SKM-1 treated with dmso at 0.1 percent for 144 hours (cell line): ENCODE measurements at regions not wholly inside any gene's neighbourhood (a gene's known extent, or its start where the extent isn't known, plus 50 kb on each side); places are given as distances from the start of the nearest gene placed in this dataset.
A peak's percentile ranks its signal among the peaks of the same experiment; 100 is the strongest.
"Not testable (repeated sequence)": the region's sequence is repeated elsewhere in the genome, so short reads cannot be mapped to it uniquely, and the experiment has no call there.

ENCODE experiments used
- DNase-seq: peaks from one replicate; lab custom pipeline; 2025; ENCODE audit not compliant: unreplicated experiment; lab: John Stamatoyannopoulos, UW

DNA sequence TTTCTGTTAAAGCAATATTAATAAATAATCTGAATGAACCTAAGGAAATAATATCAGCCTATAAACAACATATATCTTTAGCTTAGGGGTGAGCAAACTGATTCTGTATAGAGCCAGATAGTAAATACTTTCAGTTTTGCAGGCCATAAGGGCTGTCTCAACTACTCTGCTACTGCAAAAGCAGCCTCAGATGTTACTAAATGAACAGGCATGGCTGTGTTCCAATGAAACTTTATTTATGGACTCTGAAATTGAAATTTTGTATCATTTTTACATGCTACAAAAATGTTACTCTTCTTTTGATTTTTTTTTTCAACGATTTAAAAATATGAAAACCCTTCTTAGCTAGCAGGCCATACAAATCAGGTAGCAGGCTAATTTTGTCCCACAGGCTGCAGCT lies 212.8 kb upstream of the PRICKLE2 start:
- DNase-seq, result no peak

GRCh38 chr3:64437131-64437530 lies 211.9 kb upstream of the PRICKLE2 start:
- DNase-seq, result no peak

DNA sequence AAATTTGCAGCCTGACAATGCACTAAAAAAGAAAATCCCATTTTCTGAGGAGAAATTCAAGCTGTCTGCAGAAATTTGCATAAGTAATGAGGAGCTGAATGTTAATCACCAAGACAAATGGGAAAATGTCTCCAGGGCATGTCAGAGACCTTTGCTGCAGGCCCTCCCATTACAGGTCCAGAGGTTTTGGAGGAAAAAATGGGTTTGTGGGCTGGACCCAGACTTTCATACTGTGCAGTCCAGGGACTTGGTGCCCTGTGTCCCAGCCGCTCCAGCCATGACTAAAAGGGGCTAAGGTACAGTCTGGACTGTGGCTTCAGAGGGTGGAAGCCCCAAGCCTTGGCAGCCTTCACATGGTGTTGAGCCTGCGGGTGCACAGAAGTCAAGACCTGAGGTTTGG lies 209.8 kb upstream of the PRICKLE2 start:
- DNase-seq, result not testable (repeated sequence)

DNA sequence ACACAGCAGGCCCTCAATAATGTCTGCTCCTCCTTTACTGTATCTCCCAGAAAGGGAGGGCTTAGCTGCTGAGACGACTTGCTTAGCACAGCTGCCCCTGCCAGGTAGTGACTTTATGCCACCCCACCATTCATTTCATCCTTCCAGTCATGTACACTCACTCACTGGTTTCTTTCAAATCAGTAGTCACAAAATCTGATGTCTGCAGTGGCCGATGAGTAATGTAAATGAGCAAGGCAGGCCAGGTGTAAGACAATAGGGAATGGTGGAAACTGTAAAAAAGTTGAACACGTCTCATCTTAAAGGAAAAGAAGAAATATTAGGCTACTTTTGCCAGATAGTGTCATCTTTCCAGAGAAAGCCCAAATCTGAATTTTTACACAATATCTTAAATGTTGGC lies 207.6 kb upstream of the PRICKLE2 start:
- DNase-seq, result no peak

GRCh38 chr3:64431526-64432091 lies 206.3 kb upstream of the PRICKLE2 start:
- DNase-seq, result no peak

- no peak for DNase-seq
Observed at GRCh38 chr3:64427671-64428070, 202.4 kb upstream of the PRICKLE2 start.

DNA sequence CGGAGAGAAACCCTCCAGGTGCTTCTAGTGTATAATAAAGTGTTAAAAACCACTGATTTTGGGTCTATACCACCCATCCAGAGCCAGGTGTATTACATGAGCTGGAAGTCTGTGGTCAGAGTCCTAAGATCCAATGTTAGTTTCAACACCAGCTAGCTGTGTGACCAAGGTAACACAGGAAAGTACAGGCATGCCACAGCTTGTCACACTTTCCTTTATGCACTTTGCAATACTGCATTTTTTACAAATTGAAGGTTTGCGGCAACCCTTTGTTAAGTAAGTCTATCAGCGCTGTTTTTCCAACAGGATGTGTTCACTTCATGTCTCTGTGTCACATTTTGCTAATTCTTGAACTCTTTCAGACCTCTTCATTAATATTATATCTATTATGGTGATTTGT lies 201.3 kb upstream of the PRICKLE2 start:
- DNase-seq, result no peak

DNA sequence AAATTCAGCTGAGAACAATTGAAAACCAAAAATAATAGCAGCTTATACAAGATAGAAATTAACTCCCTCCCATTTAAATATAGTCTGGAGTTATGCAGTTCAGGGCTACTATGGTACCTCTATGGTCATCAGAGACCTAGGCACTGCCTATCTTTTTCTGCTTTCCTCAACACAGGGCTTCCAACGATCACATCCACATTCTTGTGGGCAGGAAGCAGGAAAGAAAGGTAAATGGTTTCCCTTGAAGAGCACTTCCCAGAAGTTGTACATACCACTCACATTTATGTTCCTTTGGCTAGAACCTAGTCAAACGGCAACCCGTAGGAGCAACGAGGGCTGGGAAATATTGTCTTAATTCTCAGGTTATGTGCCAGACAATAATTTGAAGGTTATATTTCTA lies 197.7 kb upstream of the PRICKLE2 start:
- DNase-seq, result no peak

GRCh38 chr3:64422192-64422591 lies 196.9 kb upstream of the PRICKLE2 start:
- DNase-seq, result no peak

- DNase-seq, result no peak
Observed at GRCh38 chr3:64417816-64418215, 192.6 kb upstream of the PRICKLE2 start.

DNA sequence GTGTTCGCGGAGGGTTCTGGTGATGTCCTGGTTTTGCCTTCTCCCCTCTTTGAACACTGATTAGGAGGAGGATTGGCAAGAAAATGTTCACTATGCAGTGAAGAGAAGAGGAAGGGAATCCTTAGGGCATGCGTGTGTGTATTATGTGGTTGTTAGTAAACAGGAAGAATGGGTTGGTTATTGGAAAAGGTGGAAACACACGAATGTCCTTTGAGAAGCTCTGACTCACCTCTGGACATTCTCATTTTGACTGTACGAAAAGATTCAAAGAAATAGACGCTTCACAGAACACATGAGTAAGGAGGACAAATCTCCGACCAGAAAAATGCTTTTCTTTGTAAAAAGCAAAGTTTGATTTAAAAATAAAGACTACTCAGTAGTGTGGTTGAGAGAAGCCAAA lies 188.8 kb upstream of the PRICKLE2 start:
- no peak for DNase-seq

- DNase-seq, result no peak
Observed at GRCh38 chr3:64411101-64411500, 185.8 kb upstream of the PRICKLE2 start.

- DNase-seq, result no peak
Observed at GRCh38 chr3:64410226-64410625, 185.0 kb upstream of the PRICKLE2 start.

DNA sequence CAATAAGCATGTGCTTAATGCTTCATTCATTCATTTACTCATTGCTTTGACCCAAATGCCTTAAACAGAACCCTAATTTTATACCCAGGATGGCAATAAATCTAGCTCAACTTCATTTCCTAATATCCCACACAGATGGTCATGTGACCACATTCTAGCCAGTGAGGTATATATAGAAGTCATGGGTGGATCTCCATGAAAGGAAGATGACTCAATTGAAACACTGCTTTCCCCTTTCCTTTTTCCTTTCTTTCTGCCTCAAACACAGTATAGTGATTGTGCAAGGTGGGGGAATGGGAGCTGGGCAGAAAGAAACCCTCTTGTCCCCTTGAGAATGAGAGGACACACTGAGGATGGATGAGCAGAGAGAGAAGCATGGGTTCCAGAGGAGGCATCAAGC lies 183.5 kb upstream of the PRICKLE2 start:
- DNase-seq, result no peak

DNA sequence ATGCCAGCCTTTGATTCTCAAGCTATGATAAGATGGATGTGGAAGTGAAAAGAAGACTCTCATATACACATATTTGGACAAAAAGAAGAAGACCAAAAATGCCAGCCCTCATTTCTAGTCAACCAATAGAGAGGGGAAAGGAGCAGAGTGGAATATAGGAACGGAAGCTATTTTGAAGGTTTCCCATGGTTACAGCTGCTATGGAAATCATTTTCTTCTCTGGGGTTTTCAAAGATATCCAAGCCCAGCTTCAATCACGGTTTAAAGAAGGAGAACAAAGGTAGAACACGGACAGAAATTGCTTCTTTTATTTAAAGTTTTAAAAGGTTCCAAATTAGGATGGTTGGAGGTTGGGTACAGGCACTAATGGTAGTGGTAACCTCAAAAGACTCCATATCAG lies 181.0 kb upstream of the PRICKLE2 start:
- no peak for DNase-seq

- no peak for DNase-seq
Observed at GRCh38 chr3:64405211-64405835, 180.1 kb upstream of the PRICKLE2 start.

- no peak for DNase-seq
Observed at GRCh38 chr3:64400706-64401105, 175.4 kb upstream of the PRICKLE2 start.

GRCh38 chr3:64399205-64399800 lies 174.0 kb upstream of the PRICKLE2 start:
- DNase-seq, result peak; percentile 19

- no peak for DNase-seq
Observed at GRCh38 chr3:64398476-64398875, 173.2 kb upstream of the PRICKLE2 start.

- DNase-seq, result no peak
Observed at GRCh38 chr3:64398006-64398405, 172.7 kb upstream of the PRICKLE2 start.

DNA sequence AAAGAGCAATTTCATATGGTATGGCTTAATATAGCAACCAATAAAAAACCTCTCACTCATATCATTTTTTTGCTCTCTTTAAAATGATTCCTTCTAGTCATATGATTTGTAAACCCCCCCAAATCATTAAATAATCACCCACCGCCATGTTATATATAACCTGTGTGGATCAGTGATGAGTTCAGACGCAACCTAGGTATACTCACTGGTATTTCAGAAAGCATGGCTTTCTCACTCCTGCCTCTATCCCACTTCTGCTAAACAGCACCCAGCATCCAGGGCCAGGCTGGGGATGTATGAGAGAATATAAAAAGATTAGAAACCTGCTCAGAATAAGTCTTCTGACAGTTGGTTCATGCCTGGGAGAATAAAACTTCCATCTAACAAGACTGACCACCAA lies 172.3 kb upstream of the PRICKLE2 start:
- no peak for DNase-seq

DNA sequence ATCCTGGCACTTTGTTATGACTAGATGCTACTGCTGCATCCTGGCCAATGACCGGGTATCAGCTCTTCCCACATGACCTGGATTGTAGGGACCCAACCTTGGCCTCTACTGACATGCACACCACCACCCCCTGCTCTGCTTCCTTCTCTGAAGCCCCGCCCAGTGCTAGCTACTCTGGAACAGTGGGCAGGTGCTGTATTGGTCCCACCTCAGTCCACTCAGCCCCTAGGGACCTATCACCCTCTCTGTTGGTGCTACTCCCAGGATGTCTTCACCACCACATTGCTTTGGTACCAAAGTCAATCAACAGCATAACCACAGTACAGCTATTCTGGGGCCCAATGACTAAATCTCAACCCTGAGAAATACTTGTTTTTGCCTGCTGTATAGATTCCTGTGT lies 170.2 kb upstream of the PRICKLE2 start:
- no peak for DNase-seq

DNA sequence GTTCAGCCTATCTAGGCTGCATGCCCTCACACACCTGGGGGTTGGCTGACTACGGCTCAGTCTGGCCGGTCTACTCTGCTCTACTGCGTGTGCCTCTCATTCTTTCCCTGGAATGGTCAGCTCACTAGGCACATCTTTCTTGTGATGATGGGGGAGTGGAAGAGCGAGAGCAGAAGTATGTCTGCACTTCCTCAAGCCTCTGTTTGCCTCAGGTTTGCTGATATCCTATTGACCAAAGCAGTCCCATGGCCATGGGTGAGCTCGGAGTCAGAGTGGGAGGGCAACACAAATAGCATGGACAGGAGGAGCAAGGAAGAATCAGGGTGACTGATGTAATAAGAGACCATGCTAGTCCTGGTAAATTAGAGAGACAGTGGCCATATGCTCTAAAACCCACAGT lies 167.9 kb upstream of the PRICKLE2 start:
- no peak for DNase-seq
